ENCODE measurements at regions not wholly inside any gene's neighbourhood (a gene's known extent, or its start where the extent isn't known, plus 50 kb on each side); places are given as distances from the start of the nearest gene placed in this dataset.
"Not testable (repeated sequence)": the region's sequence is repeated elsewhere in the genome, so short reads cannot be mapped to it uniquely, and the experiment has no call there.

GRCh38 chr12:54799966-54800365 is 54.4 kb upstream of the MUCL1 start:
- H3K4me3 ChIP-seq; H3K27ac ChIP-seq; DNase-seq; H3K9me3 ChIP-seq; H3K4me1 ChIP-seq; H3K36me3 ChIP-seq; intact Hi-C loops (cut with DNase I); H3K27me3 ChIP-seq: not testable (repeated sequence)
- 79 to 87% methylated on average over 3 of the region's 3 CpGs for WGBS, 2 donors

- WGBS, 2 donors: 80 to 91% methylated on average over 1 of the region's 1 CpG
- H3K4me3 ChIP-seq: no peak overlapping the region
- intact Hi-C loops (cut with DNase I): no loop called here
- H3K27me3 ChIP-seq: no peaks in the 10 kb centered on the region
- TF ChIP-seq EP300 (IDR thresholded peaks at IDR 0.05) (no peak), POLR2A (IDR thresholded peaks at IDR 0.05) (no peak), CTCF (IDR thresholded peaks at IDR 0.05) (no peak), POLR2AphosphoS5 (IDR thresholded peaks at IDR 0.05) (no peak)
- no peaks in the 10 kb centered on the region for H3K9me3 ChIP-seq
- no peak for DNase-seq
- no peaks in the 10 kb centered on the region for H3K36me3 ChIP-seq
- H3K27ac ChIP-seq: no peak overlapping the region
- no peaks in the 10 kb centered on the region for H3K4me1 ChIP-seq
Measured at GRCh38 chr12:54798651-54799050, 55.7 kb upstream of the MUCL1 start.

GRCh38 chr12:54796991-54797390 is 57.3 kb upstream of the MUCL1 start:
- H3K27ac ChIP-seq: no peak overlapping the region
- H3K36me3 ChIP-seq: no peaks in the 10 kb centered on the region
- no peaks in the 10 kb centered on the region for H3K27me3 ChIP-seq
- 87 to 88% methylated on average over 2 of the region's 2 CpGs for WGBS, 2 donors
- intact Hi-C loops (cut with DNase I): no loop called here
- H3K4me1 ChIP-seq: no peaks in the 10 kb centered on the region
- no peak for DNase-seq
- no peak overlapping the region for H3K4me3 ChIP-seq
- TF ChIP-seq CTCF (IDR thresholded peaks at IDR 0.05) (no peak), EP300 (IDR thresholded peaks at IDR 0.05) (no peak), POLR2AphosphoS5 (IDR thresholded peaks at IDR 0.05) (no peak), POLR2A (IDR thresholded peaks at IDR 0.05) (no peak)
- H3K9me3 ChIP-seq: no peaks in the 10 kb centered on the region

- TF ChIP-seq EP300 (IDR thresholded peaks at IDR 0.05): no peak
- no peak for TF ChIP-seq CTCF (IDR thresholded peaks at IDR 0.05)
- no peak for TF ChIP-seq POLR2AphosphoS5 (IDR thresholded peaks at IDR 0.05)
- no peak for TF ChIP-seq POLR2A (IDR thresholded peaks at IDR 0.05)
- no peaks in the 10 kb centered on the region for H3K27me3 ChIP-seq
- no peaks in the 10 kb centered on the region for H3K4me1 ChIP-seq
- no peaks in the 10 kb centered on the region for H3K9me3 ChIP-seq
- no peak overlapping the region for H3K27ac ChIP-seq
- H3K4me3 ChIP-seq: no peak overlapping the region
- intact Hi-C loops (cut with DNase I): no loop called here
- no peaks in the 10 kb centered on the region for H3K36me3 ChIP-seq
- no peak for DNase-seq
- WGBS, 2 donors: 51 to 71% methylated on average over 6 of the region's 6 CpGs
Measured at GRCh38 chr12:54795644-54796043, 58.7 kb upstream of the MUCL1 start.

GRCh38 chr12:54786081-54786480 is 68.2 kb upstream of the MUCL1 start:
- 68 to 81% methylated on average over 5 of the region's 5 CpGs for WGBS, 2 donors

More at GRCh38 chr12:54786081-54786480, 68.2 kb upstream of the MUCL1 start:
- H3K4me3 ChIP-seq: no peak overlapping the region
- no peaks in the 10 kb centered on the region for H3K36me3 ChIP-seq
- H3K27ac ChIP-seq: no peak overlapping the region
- no peak for DNase-seq
- no peaks in the 10 kb centered on the region for H3K4me1 ChIP-seq
- H3K9me3 ChIP-seq: peaks cover 0 to 3% (median 1%) of the 10 kb centered on the region in 4 donors
- intact Hi-C loops (cut with DNase I): no loop called here
- no peaks in the 10 kb centered on the region for H3K27me3 ChIP-seq
- TF ChIP-seq POLR2AphosphoS5 (IDR thresholded peaks at IDR 0.05) (no peak), EP300 (IDR thresholded peaks at IDR 0.05) (no peak), POLR2A (IDR thresholded peaks at IDR 0.05) (no peak), CTCF (IDR thresholded peaks at IDR 0.05) (no peak)
